Endothelial cell of umbilical vein (primary cell): ENCODE measurements at regions not wholly inside any gene's neighbourhood (a gene's known extent, or its start where the extent isn't known, plus 50 kb on each side); places are given as distances from the start of the nearest gene placed in this dataset.

Experiments
- BruUV-seq: library from RNA; stranded (reverse); fragments of 400-500 nt; replicated peaks from 2 replicates; lab custom pipeline; 2021; lab: Mats Ljungman, UMichigan
- CTCF ChIA-PET: fragments of 300-600, 350-600 bp; sonication (Branson Sonifier 250); formaldehyde crosslinking; loops from one replicate; lab custom pipeline; 2021; ENCODE audit warnings: antibody characterized with exemption, inconsistent platforms; lab: Charles Lee
- POLR2A ChIA-PET: fragments of 300-600, 350-600 bp; sonication (Branson Sonifier 250); formaldehyde crosslinking; loops from one replicate; lab custom pipeline; 2021; ENCODE audit warnings: antibody characterized with exemption, inconsistent platforms; lab: Charles Lee
- DNase-seq: peaks from one replicate; pipeline ENCODE4 v3.0.0-alpha.2; 2011; ENCODE audit warnings: low read depth, low spot score
- FAIRE-seq: peaks from 2 replicates; lab custom pipeline; 2011; peaks lifted over from hg19 to GRCh38; lab: Jason Lieb, UNC
- H2AFZ ChIP-seq: 2 replicates; pipeline ENCODE4 v1.6.0; 2012; ENCODE audit warnings: low read depth, low read length, control low read depth, inconsistent platforms
- H3K27ac ChIP-seq: 2 replicates; pipeline ENCODE4 v1.5.1; 2011; ENCODE audit warnings: low read depth, mild to moderate bottlenecking, control low read depth, low read length, moderate library complexity; ENCODE audit not compliant: insufficient read depth
- H3K27me3 ChIP-seq, 2 experiments: 2 replicates each; pipeline versions ENCODE4 v1.6.0 to v1.6.1; 2011; ENCODE audit warnings: low read length in 2 of 2, mixed read lengths in 1 of 2; ENCODE audit not compliant: control insufficient read depth in 2 of 2, insufficient read depth in 2 of 2
- H3K36me3 ChIP-seq, 2 experiments: 2 replicates in 1 of 2; 3 replicates in 1 of 2; pipeline ENCODE4 v1.5.1; 2011; ENCODE audit warnings: low read length in 2 of 2, mild to moderate bottlenecking in 1 of 2, moderate library complexity in 1 of 2; ENCODE audit not compliant: control insufficient read depth in 2 of 2, insufficient read depth in 2 of 2; ENCODE audit errors: extremely low read depth in 1 of 2
- H3K4me1 ChIP-seq: 3 replicates; pipeline ENCODE4 v1.5.1; 2011; ENCODE audit warnings: mild to moderate bottlenecking, low read length; ENCODE audit not compliant: control insufficient read depth, insufficient read depth; ENCODE audit errors: extremely low read depth
- H3K4me2 ChIP-seq: 2 replicates; pipeline ENCODE4 v1.6.1; 2011; ENCODE audit warnings: low read length, control low read depth, mixed read lengths; ENCODE audit not compliant: insufficient read depth
- H3K4me3 ChIP-seq, 3 experiments: fragments of 200-600 bp in 1 of 3; sonication (generic), shearing (Covaris generic) in 1 of 3; replicated peaks in 1 of 3; 2 replicates each; pipeline ENCODE4 v1.5.1; 2011 to 2016; ENCODE audit warnings: control low read depth in 3 of 3, low read length in 3 of 3, mild to moderate bottlenecking in 2 of 3, inconsistent platforms in 1 of 3, low read depth in 1 of 3, moderate library complexity in 1 of 3; ENCODE audit not compliant: insufficient read depth in 1 of 3
- H3K79me2 ChIP-seq: 2 replicates; pipeline ENCODE4 v1.6.0; 2012; ENCODE audit warnings: low read length, inconsistent platforms; ENCODE audit not compliant: control insufficient read depth, insufficient read depth
- H3K9ac ChIP-seq: replicated peaks from 2 replicates; pipeline ENCODE3; 2011; ENCODE audit warnings: low read length, control low read depth; ENCODE audit not compliant: insufficient read depth; ENCODE audit errors: extremely low read depth
- H3K9me1 ChIP-seq: replicated peaks from 3 replicates; pipeline ENCODE4 v1.6.0; 2011; ENCODE audit warnings: mild to moderate bottlenecking, low read length; ENCODE audit not compliant: control insufficient read depth, insufficient read depth; ENCODE audit errors: extremely low read depth
- H3K9me3 ChIP-seq: replicated peaks from 2 replicates; pipeline ENCODE4 v1.5.1; 2012; ENCODE audit warnings: low read length, inconsistent platforms; ENCODE audit not compliant: control insufficient read depth, insufficient read depth
- H4K20me1 ChIP-seq: replicated peaks from 2 replicates; pipeline ENCODE3; 2011; ENCODE audit warnings: mild to moderate bottlenecking, low read length; ENCODE audit not compliant: control insufficient read depth, insufficient read depth; ENCODE audit errors: extremely low read depth
- CTCF ChIP-seq, 2 donors: IDR thresholded peaks; 1 replicate in 1 of 2; 2 replicates in 1 of 2; pipeline ENCODE4 v1.5.1; 2011; ENCODE audit warnings: low read length in 2 of 2, mild to moderate bottlenecking in 2 of 2, moderate library complexity in 2 of 2, control low read depth in 1 of 2, inconsistent platforms in 1 of 2, low read depth in 1 of 2; ENCODE audit not compliant: insufficient read depth in 1 of 2; ENCODE audit errors: extremely low read depth in 1 of 2
- EZH2 ChIP-seq: IDR thresholded peaks from 2 replicates; pipeline ENCODE4 v1.6.1; 2012; ENCODE audit warnings: borderline replicate concordance, low read depth, mild to moderate bottlenecking, moderate library complexity, low read length, inconsistent platforms; ENCODE audit not compliant: severe bottlenecking
- FOS ChIP-seq: IDR thresholded peaks from 2 replicates; pipeline ENCODE4 v1.6.1; 2011; ENCODE audit warnings: mild to moderate bottlenecking, low read length, moderate library complexity, borderline replicate concordance; ENCODE audit not compliant: insufficient read depth
- GATA2 ChIP-seq: IDR thresholded peaks from 2 replicates; pipeline ENCODE4 v1.7.0; 2011; ENCODE audit warnings: low read depth, mild to moderate bottlenecking, moderate library complexity, mixed read lengths, low read length; ENCODE audit not compliant: insufficient read length, insufficient read depth
- JUN ChIP-seq: IDR thresholded peaks from 2 replicates; pipeline ENCODE4 v1.6.1; 2011; ENCODE audit warnings: borderline replicate concordance, low read depth; ENCODE audit not compliant: insufficient read length, insufficient read depth
- MAX ChIP-seq: IDR thresholded peaks from 2 replicates; pipeline ENCODE4 v1.6.1; 2011; ENCODE audit not compliant: insufficient read depth, insufficient read length
- MYC ChIP-seq: IDR thresholded peaks from one replicate; pipeline ENCODE4 v1.6.1; 2011; ENCODE audit warnings: mild to moderate bottlenecking, low read depth, low read length
- POLR2A ChIP-seq: IDR thresholded peaks from 2 replicates; pipeline ENCODE4 v1.6.1; 2012; ENCODE audit warnings: low read depth, mild to moderate bottlenecking, control low read depth, low read length
- POLR2AphosphoS5 ChIP-seq: IDR thresholded peaks from 2 replicates; pipeline ENCODE4 v1.6.1; 2012; ENCODE audit warnings: low read depth, mild to moderate bottlenecking, control low read depth, low read length, moderate library complexity; ENCODE audit not compliant: insufficient read depth
- dilution Hi-C: fragments of 300-500 bp; cut with MboI; formaldehyde crosslinking; loops from one replicate; pipeline ENCODE4 v1.15.0; 2019; ENCODE audit warnings: low sequenced_read_pairs; ENCODE audit not compliant: extremely low pct_ligation_motif_present
- intact Hi-C: fragments of 100-400 bp; cut with micrococcal nuclease; formaldehyde crosslinking; loops from one replicate; pipeline ENCODE4 v1.10.0; 2022

- Histone ChIP-seq H3K4me2 (no peak overlapping the region), H3K9me3 (no peaks in the 10 kb centered on the region), H4K20me1 (no peaks in the 10 kb centered on the region), H3K9ac (no peak overlapping the region), H3K9me1 (no peaks in the 10 kb centered on the region), H3K27ac (no peak overlapping the region), H3K36me3 (no peaks in the 10 kb centered on the region), H3K4me1 (no peaks in the 10 kb centered on the region), H3K79me2 (no peaks in the 10 kb centered on the region), H2AFZ (no peak overlapping the region), H3K27me3 (no peaks in the 10 kb centered on the region), H3K4me3 (no peak overlapping the region)
- TF ChIP-seq GATA2 (no peak), EZH2 (no peak)
- ChIA-PET POLR2A (no interaction called here), CTCF (no interaction called here)
- no TSS peak for BruUV-seq
- intact Hi-C loops (no loop called here), dilution Hi-C loops (no loop called here)
- FAIRE-seq, result no peak
- DNase-seq, result no peak
Measured at GRCh38 chr4:116603096-116603495, 482.3 kb downstream of the TRAM1L1 start.

- intact Hi-C loops, result no loop called here
- POLR2A ChIA-PET, result no interaction called here
- no peak for DNase-seq
- Histone ChIP-seq H2AFZ (no peak overlapping the region), H4K20me1 (no peaks in the 10 kb centered on the region), H3K4me2 (no peak overlapping the region), H3K9me1 (no peaks in the 10 kb centered on the region), H3K4me3 (no peak overlapping the region), H3K9ac (no peak overlapping the region), H3K4me1 (no peaks in the 10 kb centered on the region), H3K27ac (no peak overlapping the region), H3K79me2 (no peaks in the 10 kb centered on the region), H3K36me3 (no peaks in the 10 kb centered on the region), H3K9me3 (no peaks in the 10 kb centered on the region), H3K27me3 (no peaks in the 10 kb centered on the region)
- no peak for FAIRE-seq
- TF ChIP-seq CTCF (IDR thresholded peaks at IDR 0.05; ENCODE audit: extremely low read depth in 1 of 2, insufficient read depth in 1 of 2, low read depth in 1 of 2, low read length in 2 of 2), result no peak
- no peak for TF ChIP-seq GATA2
- no peak for TF ChIP-seq FOS
- TF ChIP-seq MYC, result no peak
- no peak for TF ChIP-seq POLR2A
- TF ChIP-seq POLR2AphosphoS5, result no peak
- no peak for TF ChIP-seq JUN
- TF ChIP-seq EZH2, result no peak
- TF ChIP-seq MAX, result no peak
- CTCF ChIA-PET, result no interaction called here
- dilution Hi-C loops, result no loop called here
- no TSS peak for BruUV-seq
Measured at GRCh38 chr4:116599859-116600258, 485.5 kb downstream of the TRAM1L1 start.
